ENCODE measurements at regions not wholly inside any gene's neighbourhood (a gene's known extent, or its start where the extent isn't known, plus 50 kb on each side); places are given as distances from the start of the nearest gene placed in this dataset.

- DNase-seq (ENCODE audit: low spot score): no peak
- H3K9me3 ChIP-seq (ENCODE audit: severe bottlenecking): no peaks in the 10 kb centered on the region
- no peak for ATAC-seq (ENCODE audit: low read depth)
- no peak overlapping the region for H3K27ac ChIP-seq (ENCODE audit: poor library complexity, severe bottlenecking)
- no peaks in the 10 kb centered on the region for H3K4me1 ChIP-seq (ENCODE audit: insufficient read depth, poor library complexity, severe bottlenecking)
- no peak overlapping the region for H3K4me3 ChIP-seq (ENCODE audit: severe bottlenecking)
- no peaks in the 10 kb centered on the region for H3K36me3 ChIP-seq (ENCODE audit: low read depth)
- peaks cover 3% of the 10 kb centered on the region for H3K27me3 ChIP-seq (ENCODE audit: insufficient read depth, poor library complexity, severe bottlenecking)
- no peak for TF ChIP-seq CTCF (IDR thresholded peaks at IDR 0.05; ENCODE audit: poor library complexity, severe bottlenecking)
These were observed 437.2 kb upstream of the PKDCC start for GRCh38 chr2:41610501-41611190.

GRCh38 chr2:41618754-41619153, 429.1 kb upstream of the PKDCC start:
- Histone ChIP-seq H3K9me3 (ENCODE audit: severe bottlenecking) (no peaks in the 10 kb centered on the region), H3K36me3 (ENCODE audit: low read depth) (no peaks in the 10 kb centered on the region), H3K27me3 (ENCODE audit: insufficient read depth, poor library complexity, severe bottlenecking) (peaks cover 30% of the 10 kb centered on the region), H3K27ac (ENCODE audit: poor library complexity, severe bottlenecking) (no peak overlapping the region), H3K4me1 (ENCODE audit: insufficient read depth, poor library complexity, severe bottlenecking) (no peaks in the 10 kb centered on the region), H3K4me3 (ENCODE audit: severe bottlenecking) (no peak overlapping the region)
- ATAC-seq (ENCODE audit: low read depth): no peak
- TF ChIP-seq CTCF (IDR thresholded peaks at IDR 0.05; ENCODE audit: poor library complexity, severe bottlenecking): no peak
- no peak for DNase-seq (ENCODE audit: low spot score)

GRCh38 chr2:41621095-41621494, 426.7 kb upstream of the PKDCC start:
- TF ChIP-seq CTCF (IDR thresholded peaks at IDR 0.05; ENCODE audit: poor library complexity, severe bottlenecking): no peak
- peaks cover 32% of the 10 kb centered on the region for H3K27me3 ChIP-seq (ENCODE audit: insufficient read depth, poor library complexity, severe bottlenecking)
- no peaks in the 10 kb centered on the region for H3K4me1 ChIP-seq (ENCODE audit: insufficient read depth, poor library complexity, severe bottlenecking)
- no peaks in the 10 kb centered on the region for H3K36me3 ChIP-seq (ENCODE audit: low read depth)
- H3K9me3 ChIP-seq (ENCODE audit: severe bottlenecking): no peaks in the 10 kb centered on the region
- H3K4me3 ChIP-seq (ENCODE audit: severe bottlenecking): no peak overlapping the region
- ATAC-seq (ENCODE audit: low read depth): no peak
- no peak overlapping the region for H3K27ac ChIP-seq (ENCODE audit: poor library complexity, severe bottlenecking)
- no peak for DNase-seq (ENCODE audit: low spot score)

- Histone ChIP-seq H3K27ac (ENCODE audit: poor library complexity, severe bottlenecking) (no peak overlapping the region), H3K36me3 (ENCODE audit: low read depth) (no peaks in the 10 kb centered on the region), H3K9me3 (ENCODE audit: severe bottlenecking) (no peaks in the 10 kb centered on the region), H3K4me3 (ENCODE audit: severe bottlenecking) (no peak overlapping the region), H3K4me1 (ENCODE audit: insufficient read depth, poor library complexity, severe bottlenecking) (no peaks in the 10 kb centered on the region), H3K27me3 (ENCODE audit: insufficient read depth, poor library complexity, severe bottlenecking) (peaks cover 32% of the 10 kb centered on the region)
- DNase-seq (ENCODE audit: low spot score) (no peak), ATAC-seq (ENCODE audit: low read depth) (no peak)
- no peak for TF ChIP-seq CTCF (IDR thresholded peaks at IDR 0.05; ENCODE audit: poor library complexity, severe bottlenecking)
These were observed 426.3 kb upstream of the PKDCC start for GRCh38 chr2:41621563-41621962.

GRCh38 chr2:41622301-41622700, 425.5 kb upstream of the PKDCC start:
- Histone ChIP-seq H3K27me3 (ENCODE audit: insufficient read depth, poor library complexity, severe bottlenecking) (peaks cover 32% of the 10 kb centered on the region), H3K4me1 (ENCODE audit: insufficient read depth, poor library complexity, severe bottlenecking) (no peaks in the 10 kb centered on the region), H3K36me3 (ENCODE audit: low read depth) (no peaks in the 10 kb centered on the region), H3K4me3 (ENCODE audit: severe bottlenecking) (no peak overlapping the region), H3K27ac (ENCODE audit: poor library complexity, severe bottlenecking) (no peak overlapping the region), H3K9me3 (ENCODE audit: severe bottlenecking) (no peaks in the 10 kb centered on the region)
- DNase-seq (ENCODE audit: low spot score) (no peak), ATAC-seq (ENCODE audit: low read depth) (no peak)
- no peak for TF ChIP-seq CTCF (IDR thresholded peaks at IDR 0.05; ENCODE audit: poor library complexity, severe bottlenecking)

Measured in RWPE2 (cell line).